ENCODE measurements at regions not wholly inside any gene's neighbourhood (a gene's known extent, or its start where the extent isn't known, plus 50 kb on each side); places are given as distances from the start of the nearest gene placed in this dataset.
"Not testable (repeated sequence)": the region's sequence is repeated elsewhere in the genome, so short reads cannot be mapped to it uniquely, and the experiment has no call there.

- TF ChIP-seq CTCF, EP300, POLR2A, POLR2AphosphoS5 (IDR thresholded peaks at IDR 0.05): not testable (repeated sequence)
These were observed 295.7 kb upstream of the PLGLB2 start for GRCh38 chr2:87452193-87452592.
